ENCODE measurements at regions not wholly inside any gene's neighbourhood (a gene's known extent, or its start where the extent isn't known, plus 50 kb on each side); places are given as distances from the start of the nearest gene placed in this dataset.

GRCh38 chr1:29639741-29640427, 403.6 kb downstream of the PTPRU start:
- no peak for DNase-seq

- DNase-seq = no peak
Observed at GRCh38 chr1:29639156-29639736, 402.9 kb downstream of the PTPRU start.

- DNase-seq = no peak
Observed at GRCh38 chr1:29638281-29638680, 402.0 kb downstream of the PTPRU start.

GRCh38 chr1:29636936-29637335, 400.6 kb downstream of the PTPRU start:
- DNase-seq = no peak

GRCh38 chr1:29635501-29636263, 399.4 kb downstream of the PTPRU start:
- no peak for DNase-seq

- DNase-seq = no peak
Observed at GRCh38 chr1:29634746-29635335, 398.5 kb downstream of the PTPRU start.

- no peak for DNase-seq
Observed at GRCh38 chr1:29634324-29634723, 398.0 kb downstream of the PTPRU start.

- DNase-seq = no peak
Observed at GRCh38 chr1:29633771-29634170, 397.4 kb downstream of the PTPRU start.

GRCh38 chr1:29632806-29633615, 396.7 kb downstream of the PTPRU start:
- DNase-seq = no peak

GRCh38 chr1:29631836-29632805, 395.8 kb downstream of the PTPRU start:
- DNase-seq = no peak

- no peak for DNase-seq
Observed at GRCh38 chr1:29631361-29631760, 395.0 kb downstream of the PTPRU start.

- no peak for DNase-seq
Observed at GRCh38 chr1:29630756-29631155, 394.4 kb downstream of the PTPRU start.

GRCh38 chr1:29629814-29630516, 393.6 kb downstream of the PTPRU start:
- DNase-seq = no peak

- DNase-seq = no peak
Observed at GRCh38 chr1:29629401-29629800, 393.1 kb downstream of the PTPRU start.

- DNase-seq = no peak
Observed at GRCh38 chr1:29628190-29628589, 391.9 kb downstream of the PTPRU start.

- DNase-seq = no peak
Observed at GRCh38 chr1:29626726-29627125, 390.4 kb downstream of the PTPRU start.

GRCh38 chr1:29626066-29626465, 389.7 kb downstream of the PTPRU start:
- DNase-seq = no peak

GRCh38 chr1:29625084-29625420, 388.7 kb downstream of the PTPRU start:
- no peak for DNase-seq

- no peak for DNase-seq
Observed at GRCh38 chr1:29624320-29625083, 388.2 kb downstream of the PTPRU start.

GRCh38 chr1:29623501-29623900, 387.2 kb downstream of the PTPRU start:
- no peak for DNase-seq

Measured in CD4-positive, alpha-beta T cell treated with Interleukin-1 beta for 1 hour (primary cell).